Esophagus squamous epithelium (tissue), 5 donors: ENCODE measurements at regions not wholly inside any gene's neighbourhood (a gene's known extent, or its start where the extent isn't known, plus 50 kb on each side); places are given as distances from the start of the nearest gene placed in this dataset.
A peak's percentile ranks its signal among the peaks of the same experiment; 100 is the strongest.

ENCODE experiments used
- DNase-seq: peaks from one replicate; lab custom pipeline; 2025; lab: John Stamatoyannopoulos, UW
- H3K27ac ChIP-seq, 4 donors: fragments of 200-600 bp; sonication (generic); one replicate each; pipeline ENCODE4 v1.5.1; 2016 to 2019; ENCODE audit warnings: mild to moderate bottlenecking in 1 of 4
- H3K27me3 ChIP-seq, 4 donors: fragments of 200-600 bp; sonication (generic); 1 replicate in 3 of 4; 2 replicates in 1 of 4; pipeline versions ENCODE4 v1.5.1 to v1.6.0; 2017 to 2021; ENCODE audit warnings: antibody characterized with exemption in 1 of 4
- H3K36me3 ChIP-seq, 3 donors: fragments of 200-600 bp; sonication (generic); one replicate each; pipeline ENCODE4 v1.5.1; 2016 to 2019
- H3K4me1 ChIP-seq, 3 donors: fragments of 200-600 bp; sonication (generic); one replicate each; pipeline ENCODE4 v1.5.1; 2017 to 2019
- H3K4me3 ChIP-seq, 4 donors: fragments of 200-600 bp; sonication (generic); 1 replicate in 3 of 4; 2 replicates in 1 of 4; pipeline ENCODE4 v1.5.1; 2016 to 2019; ENCODE audit warnings: mild to moderate bottlenecking in 2 of 4, moderate library complexity in 1 of 4
- H3K9me3 ChIP-seq, 3 donors: fragments of 200-600 bp; sonication (generic); one replicate each; pipeline ENCODE4 v1.5.1; 2016 to 2019
- CTCF ChIP-seq, 6 experiments: fragments of 450-650 bp in 4 of 6; fragments of 200-600 bp in 2 of 6; sonication (generic) in 2 of 6; IDR thresholded peaks; one replicate each; pipeline ENCODE4 v1.5.1; 2016 to 2019; ENCODE audit warnings: antibody characterized with exemption in 6 of 6, mild to moderate bottlenecking in 4 of 6, moderate library complexity in 4 of 6
- POLR2A ChIP-seq, 4 donors: fragments of 450-650 bp; IDR thresholded peaks; one replicate each; pipeline ENCODE4 v1.6.1; 2017; ENCODE audit warnings: antibody characterized with exemption in 4 of 4, mild to moderate bottlenecking in 4 of 4, moderate library complexity in 3 of 4
- WGBS, 2 donors: methylation state at CpG; one replicate each; pipeline ENCODE4 v1.1.5; 2018; 5-methylcytosine and 5-hydroxymethylcytosine counted together
- intact Hi-C: fragments of 100-400 bp; cut with DNase I; formaldehyde crosslinking; loops from one replicate; pipeline ENCODE4 v1.15.0; 2022
- donor health status: DM: yes; HTN: yes; CAD: no.

DNA sequence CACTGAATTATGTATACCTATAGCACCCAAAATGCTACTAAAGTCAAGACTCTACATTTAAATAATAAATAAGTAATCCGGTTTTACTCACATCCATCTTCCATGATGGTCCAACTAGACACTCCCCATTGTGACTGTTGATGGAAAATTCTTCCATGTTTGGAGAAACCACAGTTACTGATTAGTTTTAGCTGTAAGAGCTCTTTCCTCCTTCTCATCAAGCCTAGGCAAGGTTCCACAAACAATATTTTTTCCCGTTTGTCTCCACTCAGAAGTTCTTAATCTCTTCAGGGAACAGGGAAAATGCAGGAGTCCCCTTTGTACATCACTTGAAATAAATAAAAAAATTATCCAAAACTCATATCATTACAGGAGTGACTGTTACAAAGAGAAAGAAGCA lies 70.7 kb upstream of the EDNRB start:
- H3K9me3 ChIP-seq = no peaks in the 10 kb centered on the region
- H3K36me3 ChIP-seq = no peaks in the 10 kb centered on the region
- no peak overlapping the region for H3K27ac ChIP-seq
- no peak overlapping the region for H3K4me3 ChIP-seq
- WGBS, 2 donors = 47 to 63% methylated on average over 2 of the region's 2 CpGs
- no peak for DNase-seq
- no peaks in the 10 kb centered on the region for H3K27me3 ChIP-seq
- H3K4me1 ChIP-seq = no peaks in the 10 kb centered on the region
- TF ChIP-seq POLR2A (IDR thresholded peaks at IDR 0.05) (no peak), CTCF (IDR thresholded peaks at IDR 0.05) (no peak)
- intact Hi-C loops = no loop called here

DNA sequence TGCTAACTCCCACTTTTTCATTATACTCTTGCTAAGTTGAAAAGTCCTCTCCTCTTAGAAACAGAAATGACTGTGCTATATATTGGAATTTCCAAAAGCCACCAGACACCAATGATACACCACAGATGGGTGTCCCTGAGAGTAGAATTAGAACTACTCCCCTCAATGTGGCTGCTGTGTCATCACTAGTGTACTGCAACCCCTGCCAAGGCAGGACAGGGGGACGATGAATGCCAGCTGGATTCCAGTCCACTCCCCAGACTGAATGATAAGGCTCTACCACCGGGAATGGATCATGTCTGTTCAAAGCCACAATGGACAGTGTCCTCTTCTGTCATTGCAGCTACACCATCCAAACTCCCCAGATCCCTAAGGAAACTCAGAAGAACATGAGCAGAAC lies 69.7 kb upstream of the EDNRB start:
- Histone ChIP-seq H3K27ac (no peak overlapping the region), H3K4me1 (no peaks in the 10 kb centered on the region), H3K27me3 (no peaks in the 10 kb centered on the region), H3K4me3 (no peak overlapping the region), H3K9me3 (no peaks in the 10 kb centered on the region), H3K36me3 (no peaks in the 10 kb centered on the region)
- TF ChIP-seq CTCF (IDR thresholded peaks at IDR 0.05) (no peak), POLR2A (IDR thresholded peaks at IDR 0.05) (no peak)
- WGBS, 2 donors = 64 to 100% methylated on average over 2 of the region's 2 CpGs
- intact Hi-C loops = no loop called here
- no peak for DNase-seq

DNA sequence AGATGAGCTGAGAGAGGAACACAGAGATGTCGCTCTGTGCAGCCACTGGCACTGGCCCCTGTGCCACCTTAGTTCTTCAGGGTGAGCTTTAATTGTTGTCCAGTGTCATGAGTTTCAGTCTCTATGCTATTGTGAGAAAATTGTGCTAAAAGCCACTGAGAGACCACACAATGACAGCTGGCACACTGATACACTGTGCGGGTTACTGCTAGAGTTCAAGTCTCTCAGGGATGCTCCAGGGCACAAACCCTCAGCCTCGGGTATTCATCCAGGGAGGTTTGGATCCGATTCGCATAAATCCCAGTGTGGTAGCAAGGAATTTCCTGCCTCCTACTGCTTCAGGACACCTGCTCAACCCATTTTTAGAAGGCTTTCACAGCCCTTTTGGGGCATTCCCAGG lies 68.1 kb upstream of the EDNRB start:
- 89 to 93% methylated on average over 4 to 5 of the region's 5 CpGs for WGBS, 2 donors
- Histone ChIP-seq H3K27ac (no peak overlapping the region), H3K4me3 (no peak overlapping the region), H3K36me3 (no peaks in the 10 kb centered on the region), H3K4me1 (no peaks in the 10 kb centered on the region), H3K9me3 (no peaks in the 10 kb centered on the region), H3K27me3 (no peaks in the 10 kb centered on the region)
- no peak for TF ChIP-seq CTCF (IDR thresholded peaks at IDR 0.05)
- no peak for TF ChIP-seq POLR2A (IDR thresholded peaks at IDR 0.05)
- no peak for DNase-seq
- intact Hi-C loops = no loop called here

GRCh38 chr13:77985866-77986636 lies 67.4 kb upstream of the EDNRB start:
- Histone ChIP-seq H3K27ac (no peak overlapping the region), H3K4me3 (no peak overlapping the region), H3K27me3 (no peaks in the 10 kb centered on the region), H3K9me3 (no peaks in the 10 kb centered on the region), H3K36me3 (no peaks in the 10 kb centered on the region), H3K4me1 (no peaks in the 10 kb centered on the region)
- DNase-seq = no peak
- no peak for TF ChIP-seq CTCF (IDR thresholded peaks at IDR 0.05)
- TF ChIP-seq POLR2A (IDR thresholded peaks at IDR 0.05) = no peak
- intact Hi-C loops = no loop called here
- WGBS, 2 donors = 45 to 58% methylated on average over 2 to 3 of the region's 3 CpGs

- 42% methylated on average over 1 of the region's 1 CpG for WGBS, 2 donors
- Histone ChIP-seq H3K4me3 (no peak overlapping the region), H3K27me3 (no peaks in the 10 kb centered on the region), H3K9me3 (no peaks in the 10 kb centered on the region), H3K27ac (peak overlapping the region in 2 of 4 donors; percentile 37 to 39), H3K36me3 (no peaks in the 10 kb centered on the region), H3K4me1 (peaks cover 0 to 7% (median 0%) of the 10 kb centered on the region in 3 donors)
- no peak for DNase-seq
- intact Hi-C loops = no loop called here
- TF ChIP-seq POLR2A (IDR thresholded peaks at IDR 0.05) (no peak), CTCF (IDR thresholded peaks at IDR 0.05) (no peak)
These were observed 62.8 kb upstream of the EDNRB start for GRCh38 chr13:77981281-77981881.
